HEK293 (cell line): ENCODE measurements at regions not wholly inside any gene's neighbourhood (a gene's known extent, or its start where the extent isn't known, plus 50 kb on each side); places are given as distances from the start of the nearest gene placed in this dataset.

Experiments used
- BCL11A ChIP-seq: fragments of 450-650 bp; formaldehyde crosslinking; IDR thresholded peaks from 2 replicates; pipeline ENCODE4 v1.5.1; 2016; ENCODE audit warnings: low read depth, missing biosample characterization, missing genetic modification characterization
- ZFP41 ChIP-seq: fragments of 450-650 bp; formaldehyde crosslinking; IDR thresholded peaks from 2 replicates; pipeline ENCODE4 v1.5.1; 2016; ENCODE audit warnings: missing biosample characterization, missing genetic modification characterization, borderline replicate concordance
- ZNF121 ChIP-seq: fragments of 450-650 bp; formaldehyde crosslinking; IDR thresholded peaks from 2 replicates; pipeline ENCODE4 v1.5.1; 2016; ENCODE audit warnings: missing biosample characterization, missing genetic modification characterization
- TF ChIP-seq, protein P1 (sequence below): fragments of 450-650 bp; formaldehyde crosslinking; conservative IDR thresholded peaks from 2 replicates; pipeline ENCODE4 v1.5.1; 2016; ENCODE audit warnings: low read depth, missing biosample characterization, missing genetic modification characterization
- TF ChIP-seq, protein P2 (sequence below): fragments of 450-650 bp; formaldehyde crosslinking; IDR thresholded peaks from 2 replicates; pipeline ENCODE4 v1.5.1; 2016; ENCODE audit warnings: missing biosample characterization, missing genetic modification characterization
- TF ChIP-seq, protein P3 (sequence below): fragments of 450-650 bp; formaldehyde crosslinking; IDR thresholded peaks from 2 replicates; pipeline ENCODE4 v1.5.1; 2016; ENCODE audit warnings: missing biosample characterization, missing genetic modification characterization

DNA sequence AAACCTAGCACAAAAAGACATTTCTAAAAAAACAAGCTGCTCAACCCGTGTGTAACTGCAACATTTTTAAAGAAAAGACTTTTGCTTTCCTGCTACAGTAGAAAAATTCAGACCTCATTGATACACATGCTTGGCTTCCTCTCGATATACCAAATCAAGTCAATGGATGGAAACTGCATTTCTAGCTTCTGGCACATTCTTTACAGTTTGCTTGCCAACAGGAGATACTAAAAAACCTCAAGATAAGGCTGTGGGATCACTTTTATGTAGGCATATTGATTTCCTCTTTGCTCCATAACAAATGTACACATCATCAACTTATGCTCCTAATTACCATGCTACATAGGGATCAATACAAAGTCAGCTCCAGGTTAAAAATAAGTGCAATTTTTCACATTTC lies 178.4 kb downstream of the SIPA1L2 start:
- TF ChIP-seq, protein P1, sequence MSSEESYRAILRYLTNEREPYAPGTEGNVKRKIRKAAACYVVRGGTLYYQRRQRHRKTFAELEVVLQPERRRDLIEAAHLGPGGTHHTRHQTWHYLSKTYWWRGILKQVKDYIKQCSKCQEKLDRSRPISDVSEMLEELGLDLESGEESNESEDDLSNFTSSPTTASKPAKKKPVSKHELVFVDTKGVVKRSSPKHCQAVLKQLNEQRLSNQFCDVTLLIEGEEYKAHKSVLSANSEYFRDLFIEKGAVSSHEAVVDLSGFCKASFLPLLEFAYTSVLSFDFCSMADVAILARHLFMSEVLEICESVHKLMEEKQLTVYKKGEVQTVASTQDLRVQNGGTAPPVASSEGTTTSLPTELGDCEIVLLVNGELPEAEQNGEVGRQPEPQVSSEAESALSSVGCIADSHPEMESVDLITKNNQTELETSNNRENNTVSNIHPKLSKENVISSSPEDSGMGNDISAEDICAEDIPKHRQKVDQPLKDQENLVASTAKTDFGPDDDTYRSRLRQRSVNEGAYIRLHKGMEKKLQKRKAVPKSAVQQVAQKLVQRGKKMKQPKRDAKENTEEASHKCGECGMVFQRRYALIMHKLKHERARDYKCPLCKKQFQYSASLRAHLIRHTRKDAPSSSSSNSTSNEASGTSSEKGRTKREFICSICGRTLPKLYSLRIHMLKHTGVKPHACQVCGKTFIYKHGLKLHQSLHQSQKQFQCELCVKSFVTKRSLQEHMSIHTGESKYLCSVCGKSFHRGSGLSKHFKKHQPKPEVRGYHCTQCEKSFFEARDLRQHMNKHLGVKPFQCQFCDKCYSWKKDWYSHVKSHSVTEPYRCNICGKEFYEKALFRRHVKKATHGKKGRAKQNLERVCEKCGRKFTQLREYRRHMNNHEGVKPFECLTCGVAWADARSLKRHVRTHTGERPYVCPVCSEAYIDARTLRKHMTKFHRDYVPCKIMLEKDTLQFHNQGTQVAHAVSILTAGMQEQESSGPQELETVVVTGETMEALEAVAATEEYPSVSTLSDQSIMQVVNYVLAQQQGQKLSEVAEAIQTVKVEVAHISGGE (tag by site-specific recombination) = no peak
- TF ChIP-seq, protein P2, sequence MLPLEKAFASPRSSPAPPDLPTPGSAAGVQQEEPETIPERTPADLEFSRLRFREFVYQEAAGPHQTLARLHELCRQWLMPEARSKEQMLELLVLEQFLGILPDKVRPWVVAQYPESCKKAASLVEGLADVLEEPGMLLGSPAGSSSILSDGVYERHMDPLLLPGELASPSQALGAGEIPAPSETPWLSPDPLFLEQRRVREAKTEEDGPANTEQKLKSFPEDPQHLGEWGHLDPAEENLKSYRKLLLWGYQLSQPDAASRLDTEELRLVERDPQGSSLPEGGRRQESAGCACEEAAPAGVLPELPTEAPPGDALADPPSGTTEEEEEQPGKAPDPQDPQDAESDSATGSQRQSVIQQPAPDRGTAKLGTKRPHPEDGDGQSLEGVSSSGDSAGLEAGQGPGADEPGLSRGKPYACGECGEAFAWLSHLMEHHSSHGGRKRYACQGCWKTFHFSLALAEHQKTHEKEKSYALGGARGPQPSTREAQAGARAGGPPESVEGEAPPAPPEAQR (tag by site-specific recombination) = no peak
- TF ChIP-seq, protein P3, sequence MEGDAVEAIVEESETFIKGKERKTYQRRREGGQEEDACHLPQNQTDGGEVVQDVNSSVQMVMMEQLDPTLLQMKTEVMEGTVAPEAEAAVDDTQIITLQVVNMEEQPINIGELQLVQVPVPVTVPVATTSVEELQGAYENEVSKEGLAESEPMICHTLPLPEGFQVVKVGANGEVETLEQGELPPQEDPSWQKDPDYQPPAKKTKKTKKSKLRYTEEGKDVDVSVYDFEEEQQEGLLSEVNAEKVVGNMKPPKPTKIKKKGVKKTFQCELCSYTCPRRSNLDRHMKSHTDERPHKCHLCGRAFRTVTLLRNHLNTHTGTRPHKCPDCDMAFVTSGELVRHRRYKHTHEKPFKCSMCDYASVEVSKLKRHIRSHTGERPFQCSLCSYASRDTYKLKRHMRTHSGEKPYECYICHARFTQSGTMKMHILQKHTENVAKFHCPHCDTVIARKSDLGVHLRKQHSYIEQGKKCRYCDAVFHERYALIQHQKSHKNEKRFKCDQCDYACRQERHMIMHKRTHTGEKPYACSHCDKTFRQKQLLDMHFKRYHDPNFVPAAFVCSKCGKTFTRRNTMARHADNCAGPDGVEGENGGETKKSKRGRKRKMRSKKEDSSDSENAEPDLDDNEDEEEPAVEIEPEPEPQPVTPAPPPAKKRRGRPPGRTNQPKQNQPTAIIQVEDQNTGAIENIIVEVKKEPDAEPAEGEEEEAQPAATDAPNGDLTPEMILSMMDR = no peak
- TF ChIP-seq ZNF121 (no peak), BCL11A (tag by site-specific recombination) (no peak), ZFP41 (tag by site-specific recombination) (no peak)
